GM18909 (cell line): ENCODE measurements at regions not wholly inside any gene's neighbourhood (a gene's known extent, or its start where the extent isn't known, plus 50 kb on each side); places are given as distances from the start of the nearest gene placed in this dataset.

Source experiments
- ATAC-seq: cut with Tn5 transposase; IDR thresholded peaks from one replicate; pipeline ENCODE4 v1.9.1; 2021; ENCODE audit warnings: mild to moderate bottlenecking; ENCODE audit not compliant: unreplicated experiment, poor library complexity

DNA sequence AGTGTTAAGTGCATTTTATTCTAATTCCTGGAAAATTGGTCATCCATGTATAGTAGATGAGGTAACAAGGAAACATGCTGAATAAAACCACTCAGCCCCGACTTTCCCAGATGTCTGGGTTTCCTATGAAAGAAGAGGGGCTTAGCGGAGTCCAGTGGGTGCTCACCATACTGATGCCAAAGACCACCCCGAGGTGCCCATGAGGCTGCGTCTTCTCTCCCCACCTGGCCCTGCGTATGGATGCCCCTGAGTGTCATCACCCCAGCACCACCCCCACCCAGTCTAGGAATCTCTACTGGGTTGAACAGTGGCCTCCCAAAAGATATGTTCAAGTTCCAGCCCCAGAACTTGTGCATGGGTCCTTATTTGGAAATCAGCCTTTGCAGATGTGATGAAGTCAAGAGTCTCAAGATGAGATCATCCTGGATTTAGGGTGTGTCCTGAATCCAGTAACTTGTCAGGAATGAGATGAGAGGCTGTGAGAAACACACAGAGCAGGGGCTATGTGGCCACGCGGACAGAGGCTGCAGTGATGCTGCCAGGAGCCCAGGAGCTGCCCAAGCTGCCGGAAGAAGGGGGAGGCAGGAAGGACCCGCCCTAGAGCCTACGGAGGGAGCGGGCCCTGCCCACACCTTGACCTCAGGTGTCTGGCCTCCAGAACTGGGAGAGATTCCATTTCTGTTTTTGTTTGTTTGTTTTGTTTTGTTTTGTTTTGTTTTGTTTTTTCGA lies 124.6 kb upstream of the CDH4 start:
- ATAC-seq = no peak

DNA sequence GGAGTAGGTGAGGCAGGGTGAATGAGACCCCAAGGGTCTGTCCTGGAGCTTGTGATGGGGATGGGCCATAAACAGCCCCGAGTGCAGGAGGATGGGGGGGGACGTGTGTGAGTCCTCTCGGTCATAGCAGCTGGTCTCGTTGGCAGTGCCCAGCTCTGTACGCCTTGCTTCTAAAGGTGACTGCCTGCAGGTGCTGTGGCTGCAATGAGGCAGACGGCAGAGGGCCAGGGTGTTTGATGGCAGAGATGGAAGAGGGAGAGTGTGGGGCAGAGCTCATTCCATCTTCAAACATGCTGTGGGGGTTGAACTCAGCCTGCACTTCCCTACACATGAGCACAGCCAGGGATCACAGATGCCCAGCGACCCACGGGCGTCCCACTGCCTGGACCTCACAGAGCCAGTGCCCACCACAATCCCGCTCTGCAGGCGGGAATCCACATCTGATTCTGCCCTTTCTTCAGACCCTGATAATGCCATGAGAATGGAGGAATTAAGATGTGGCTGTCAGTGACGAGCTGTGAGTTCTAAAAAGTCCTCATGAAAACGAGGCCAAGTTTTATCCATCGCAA lies 123.3 kb upstream of the CDH4 start:
- no peak for ATAC-seq

- ATAC-seq = no peak
Measured at GRCh38 chr20:61129311-61129710, 122.8 kb upstream of the CDH4 start.

DNA sequence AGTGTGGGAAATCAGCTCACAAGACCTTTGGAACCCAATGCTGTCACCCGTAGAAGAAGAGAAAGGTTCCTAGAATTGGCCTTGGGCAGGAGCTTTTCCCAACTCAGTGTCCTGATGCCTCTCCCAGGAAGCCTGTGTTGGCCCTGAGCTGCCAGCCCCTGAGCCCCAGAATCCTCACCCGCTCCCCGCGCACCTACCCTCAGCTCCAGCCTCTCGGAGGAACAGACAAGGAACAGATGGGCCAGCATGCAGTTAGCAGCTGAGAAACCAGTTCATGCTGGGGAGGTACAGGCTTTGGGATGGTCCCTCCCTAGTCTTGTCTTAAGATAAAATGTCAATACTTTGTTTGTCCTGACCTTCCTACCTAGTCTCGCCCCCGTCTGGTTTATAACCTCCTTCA lies 121.9 kb upstream of the CDH4 start:
- ATAC-seq = no peak

GRCh38 chr20:61131944-61132343 lies 120.1 kb upstream of the CDH4 start:
- no peak for ATAC-seq

GRCh38 chr20:61133611-61134010 lies 118.5 kb upstream of the CDH4 start:
- no peak for ATAC-seq

- no peak for ATAC-seq
Measured at GRCh38 chr20:61134296-61135030, 117.6 kb upstream of the CDH4 start.

DNA sequence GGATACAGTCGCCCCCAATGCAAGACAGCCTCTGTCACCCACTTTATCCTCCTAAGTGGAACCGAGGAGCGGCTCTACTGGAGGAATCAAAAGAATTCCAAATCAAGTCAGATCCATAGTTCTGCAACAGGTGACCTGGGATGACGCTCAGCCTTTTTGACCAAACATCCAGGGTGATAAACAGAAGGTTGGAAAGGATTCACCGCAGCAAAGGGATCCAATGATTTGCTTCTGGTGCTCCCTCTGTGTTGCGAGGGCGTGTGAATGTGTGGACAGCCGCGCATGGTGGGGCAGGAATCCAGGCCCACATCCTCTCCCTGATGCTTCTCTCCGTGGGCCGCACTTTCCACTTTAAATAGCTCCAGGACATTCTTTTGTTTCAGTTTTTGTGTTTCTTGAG lies 116.8 kb upstream of the CDH4 start:
- ATAC-seq = no peak

DNA sequence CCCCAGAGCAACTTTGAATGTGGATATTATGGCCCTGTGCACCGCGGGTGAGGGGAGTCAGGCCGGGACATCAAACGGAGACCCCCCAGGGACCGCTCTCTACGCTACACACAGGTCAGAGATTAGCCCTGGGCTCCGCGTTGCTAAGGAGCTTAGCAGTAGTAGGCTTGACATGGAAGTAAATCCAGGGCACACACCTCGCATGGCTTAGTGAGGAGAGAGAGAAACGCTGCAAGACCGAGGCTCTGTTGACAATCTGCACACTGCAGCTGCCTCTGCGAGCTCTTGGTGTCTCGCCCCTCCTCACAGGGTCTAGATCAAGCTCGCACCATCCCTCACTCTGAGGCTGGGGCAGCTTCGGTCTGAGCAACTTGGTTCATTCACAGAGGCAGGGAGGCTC lies 116.1 kb upstream of the CDH4 start:
- ATAC-seq = no peak

DNA sequence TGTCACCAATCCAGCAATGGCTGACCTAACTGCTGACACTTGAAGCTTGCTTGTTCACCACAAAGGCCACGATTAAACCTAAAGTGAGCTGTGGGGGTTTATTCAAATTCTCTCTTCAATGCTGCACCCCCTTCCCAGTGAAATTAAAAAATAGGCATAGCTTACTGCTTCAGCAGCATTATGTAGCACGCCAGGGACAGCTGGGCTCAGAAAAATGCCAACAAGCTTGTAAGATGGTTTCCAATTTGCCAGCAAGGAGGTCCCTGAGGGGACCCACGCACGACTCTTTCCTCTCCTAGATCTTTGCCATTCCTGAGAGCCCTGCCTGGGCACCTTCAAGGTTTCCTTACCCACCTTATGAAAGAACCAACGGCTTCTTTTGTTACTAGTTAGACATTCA lies 113.5 kb upstream of the CDH4 start:
- no peak for ATAC-seq

- no peak for ATAC-seq
Measured at GRCh38 chr20:61139031-61139430, 113.0 kb upstream of the CDH4 start.

DNA sequence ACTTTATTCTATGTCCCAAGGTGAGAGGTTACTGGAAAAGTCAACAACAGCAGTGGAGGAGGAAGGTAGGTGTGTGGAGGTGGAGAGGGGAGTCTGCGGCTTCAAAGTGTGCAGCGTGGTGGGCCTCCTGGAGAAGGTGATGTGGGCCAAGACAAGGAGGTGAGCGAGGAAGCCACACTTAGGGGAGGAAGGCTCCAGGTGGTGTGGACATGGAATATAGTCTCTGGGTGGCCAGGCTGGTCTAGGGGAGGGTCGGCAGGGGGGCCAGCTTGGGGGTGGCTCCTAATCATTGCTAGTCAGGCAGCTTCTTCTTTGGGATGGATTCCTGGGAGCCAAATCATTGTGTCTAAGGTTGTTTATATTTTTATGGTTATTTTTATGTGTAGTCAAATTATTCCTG lies 111.5 kb upstream of the CDH4 start:
- no peak for ATAC-seq

- ATAC-seq = no peak
Measured at GRCh38 chr20:61146023-61146422, 106.0 kb upstream of the CDH4 start.

DNA sequence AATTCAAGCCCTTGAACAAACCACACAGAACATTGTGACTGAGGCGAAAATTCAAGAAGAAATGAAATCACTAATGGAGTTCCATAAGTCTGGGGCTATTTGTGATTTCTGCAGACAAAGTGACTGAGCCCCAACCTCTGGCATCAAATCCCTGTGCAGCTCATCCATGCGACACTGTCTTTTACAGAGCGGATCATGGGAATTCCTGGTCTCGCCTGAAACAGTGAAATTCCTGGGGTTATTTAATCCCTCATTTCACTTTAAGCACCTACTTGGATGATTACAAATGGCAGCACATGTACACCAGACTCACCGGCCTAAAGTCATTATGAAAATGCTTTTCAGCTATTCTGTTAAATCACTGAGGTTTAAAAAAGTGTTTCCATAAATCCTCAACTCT lies 102.4 kb upstream of the CDH4 start:
- ATAC-seq = no peak

DNA sequence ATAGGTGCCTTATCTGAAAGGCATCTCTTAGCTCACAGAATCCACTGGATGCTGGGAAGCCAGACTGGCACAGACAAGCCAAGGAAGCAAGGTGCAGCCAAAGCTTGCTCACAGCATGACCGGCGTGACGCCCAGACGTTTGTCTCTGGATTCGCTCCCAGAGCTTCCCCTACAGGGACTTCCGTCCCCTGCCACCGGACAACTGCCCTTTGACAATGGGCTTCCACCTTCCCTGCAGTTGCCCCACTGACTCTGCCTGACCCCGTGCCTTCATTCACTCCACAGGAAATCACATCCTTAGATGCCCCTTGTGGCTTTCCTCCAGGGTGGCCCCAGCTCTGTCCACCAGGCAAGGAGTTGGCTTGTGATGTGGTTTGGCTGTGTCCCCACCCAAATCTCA lies 94.8 kb upstream of the CDH4 start:
- no peak for ATAC-seq

DNA sequence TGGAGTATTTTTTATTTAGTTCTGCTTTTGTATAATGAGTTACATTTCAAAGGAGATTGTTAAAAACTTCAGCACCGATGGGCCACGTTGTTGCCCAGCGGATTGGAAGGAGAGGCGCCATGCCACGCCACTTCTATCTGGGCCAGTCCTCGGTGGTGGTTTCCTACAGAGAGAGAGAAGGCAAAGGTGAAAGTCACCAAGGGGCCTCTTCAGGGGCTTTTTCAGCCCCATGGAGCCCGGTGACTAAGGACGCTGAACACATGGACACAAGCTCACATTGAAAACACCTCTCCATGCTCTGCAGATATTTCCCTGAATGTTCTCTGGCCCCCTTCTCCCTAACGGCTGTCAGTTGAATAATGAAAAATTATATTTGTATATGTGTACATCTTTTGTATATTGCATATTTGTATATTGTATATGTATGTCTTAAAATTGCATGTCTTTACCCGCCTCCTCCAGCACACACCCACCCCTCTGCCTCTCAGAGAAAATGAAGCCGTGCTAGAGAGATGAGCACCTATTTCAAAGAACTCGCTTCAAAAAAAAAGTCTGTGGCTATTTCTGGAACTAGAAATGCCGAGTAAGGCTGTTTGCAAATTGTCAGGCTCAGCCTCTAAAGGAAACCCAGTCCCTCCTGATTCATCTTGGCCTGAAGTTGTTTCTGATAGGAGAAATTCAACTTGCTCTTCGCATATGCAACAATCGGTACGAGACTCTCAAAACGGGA lies 91.9 kb upstream of the CDH4 start:
- ATAC-seq = no peak

- no peak for ATAC-seq
Measured at GRCh38 chr20:61161726-61162390, 90.2 kb upstream of the CDH4 start.

GRCh38 chr20:61162451-61162850 lies 89.6 kb upstream of the CDH4 start:
- ATAC-seq = no peak

DNA sequence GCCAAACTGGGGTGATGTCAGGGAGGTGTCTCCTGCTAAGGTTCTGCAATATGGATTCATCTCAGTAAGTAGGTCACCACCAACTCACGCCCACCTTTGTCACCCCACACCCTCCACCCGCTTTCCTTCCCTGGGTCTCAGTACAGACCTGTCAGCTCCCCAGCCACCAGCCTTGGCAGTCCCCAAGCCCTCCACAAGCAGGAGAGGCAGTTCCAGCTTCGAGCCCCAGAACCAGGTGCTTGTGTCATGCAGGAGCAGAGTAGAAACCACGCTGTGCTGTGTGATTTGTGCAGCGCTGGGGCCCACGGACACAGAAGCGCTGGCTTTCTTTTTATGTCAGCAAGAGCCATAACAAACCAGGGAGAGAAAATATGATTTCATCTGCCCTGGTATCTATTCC lies 89.0 kb upstream of the CDH4 start:
- ATAC-seq = no peak

- ATAC-seq = no peak
Measured at GRCh38 chr20:61166324-61166723, 85.7 kb upstream of the CDH4 start.

DNA sequence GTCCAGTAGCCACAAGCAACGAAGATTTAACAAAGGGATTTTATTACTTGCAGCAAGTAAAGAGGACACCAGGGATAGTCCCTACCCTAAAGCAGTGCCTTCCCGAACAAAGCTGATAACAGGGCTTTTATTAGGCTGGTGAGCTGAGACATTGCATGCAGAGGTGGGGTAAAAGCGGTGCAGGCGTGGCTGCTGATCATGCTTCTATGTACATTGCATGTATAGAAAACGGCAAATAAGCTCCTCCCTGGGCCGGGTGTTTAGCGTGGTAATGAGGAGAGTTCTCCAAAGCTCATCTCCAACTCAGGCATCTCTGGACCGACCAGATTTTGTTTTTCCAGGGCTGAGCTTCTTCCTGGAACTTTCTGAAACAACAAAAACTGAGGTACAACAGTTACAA lies 83.5 kb upstream of the CDH4 start:
- ATAC-seq = no peak
